ENCODE measurements at regions not wholly inside any gene's neighbourhood (a gene's known extent, or its start where the extent isn't known, plus 50 kb on each side); places are given as distances from the start of the nearest gene placed in this dataset.

GRCh38 chr6:44701637-44702101 is 314.2 kb downstream of the CDC5L start:
- no peak for DNase-seq (ENCODE audit: unreplicated experiment)
- H3K27ac Mint-ChIP-seq (ENCODE audit: low read depth, unreplicated experiment): no peak overlapping the region
- H3K36me3 Mint-ChIP-seq (ENCODE audit: insufficient read depth, unreplicated experiment): no peaks in the 10 kb centered on the region
- H3K9me3 Mint-ChIP-seq (ENCODE audit: unreplicated experiment): no peaks in the 10 kb centered on the region
- BruUV-seq (replicated peaks): no TSS peak
- ChIA-PET CTCF (no interaction called here), POLR2A (interaction anchor here (0.6 kb wide), 1 partner anchor 19 kb away, joined by 4 read pairs; no protein-coding TSS in a partner anchor)
- H3K4me1 Mint-ChIP-seq (ENCODE audit: insufficient read depth, unreplicated experiment): no peaks in the 10 kb centered on the region
- no peak for TF ChIP-seq CTCF (IDR thresholded peaks at IDR 0.05; ENCODE audit: unreplicated experiment)
- no peaks in the 10 kb centered on the region for H3K27me3 Mint-ChIP-seq (ENCODE audit: insufficient read depth, unreplicated experiment)
- intact Hi-C loops (cut with micrococcal nuclease): no loop called here
- H3K4me3 Mint-ChIP-seq (ENCODE audit: unreplicated experiment): no peak overlapping the region

- Mint-ChIP-seq H3K36me3 (ENCODE audit: insufficient read depth, unreplicated experiment) (no peaks in the 10 kb centered on the region), H3K27me3 (ENCODE audit: insufficient read depth, unreplicated experiment) (no peaks in the 10 kb centered on the region), H3K4me3 (ENCODE audit: unreplicated experiment) (no peak overlapping the region), H3K4me1 (ENCODE audit: insufficient read depth, unreplicated experiment) (no peaks in the 10 kb centered on the region), H3K9me3 (ENCODE audit: unreplicated experiment) (no peaks in the 10 kb centered on the region), H3K27ac (ENCODE audit: low read depth, unreplicated experiment) (no peak overlapping the region)
- no peak for TF ChIP-seq CTCF (IDR thresholded peaks at IDR 0.05; ENCODE audit: unreplicated experiment)
- CTCF ChIA-PET: no interaction called here
- no TSS peak for BruUV-seq (replicated peaks)
- POLR2A ChIA-PET: no interaction called here
- intact Hi-C loops (cut with micrococcal nuclease): no loop called here
- no peak for DNase-seq (ENCODE audit: unreplicated experiment)
These were observed 314.8 kb downstream of the CDC5L start for GRCh38 chr6:44702292-44702691.

- ChIA-PET CTCF (interaction anchor here (0.6 to 0.9 kb wide), 2 partner anchors 65 to 1218 kb away, joined by 3 read pairs; no protein-coding TSS in a partner anchor), POLR2A (no interaction called here)
- Mint-ChIP-seq H3K9me3 (ENCODE audit: unreplicated experiment) (no peaks in the 10 kb centered on the region), H3K36me3 (ENCODE audit: insufficient read depth, unreplicated experiment) (no peaks in the 10 kb centered on the region), H3K4me3 (ENCODE audit: unreplicated experiment) (no peak overlapping the region), H3K27ac (ENCODE audit: low read depth, unreplicated experiment) (no peak overlapping the region), H3K27me3 (ENCODE audit: insufficient read depth, unreplicated experiment) (no peaks in the 10 kb centered on the region), H3K4me1 (ENCODE audit: insufficient read depth, unreplicated experiment) (no peaks in the 10 kb centered on the region)
- no TSS peak for BruUV-seq (replicated peaks)
- TF ChIP-seq CTCF (IDR thresholded peaks at IDR 0.05; ENCODE audit: unreplicated experiment): no peak
- no peak for DNase-seq (ENCODE audit: unreplicated experiment)
- intact Hi-C loops (cut with micrococcal nuclease): no loop called here
These were observed 317.0 kb downstream of the CDC5L start for GRCh38 chr6:44704240-44705150.

- Mint-ChIP-seq H3K36me3 (ENCODE audit: insufficient read depth, unreplicated experiment) (no peaks in the 10 kb centered on the region), H3K9me3 (ENCODE audit: unreplicated experiment) (no peaks in the 10 kb centered on the region), H3K27me3 (ENCODE audit: insufficient read depth, unreplicated experiment) (no peaks in the 10 kb centered on the region), H3K4me1 (ENCODE audit: insufficient read depth, unreplicated experiment) (no peaks in the 10 kb centered on the region), H3K27ac (ENCODE audit: low read depth, unreplicated experiment) (no peak overlapping the region), H3K4me3 (ENCODE audit: unreplicated experiment) (no peak overlapping the region)
- DNase-seq (ENCODE audit: unreplicated experiment): no peak
- intact Hi-C loops (cut with micrococcal nuclease): no loop called here
- CTCF ChIA-PET: interaction anchor here (0.6 to 0.9 kb wide), 2 partner anchors 514 to 1217 kb away, joined by 3 to 4 read pairs; no protein-coding TSS in a partner anchor
- no peak for TF ChIP-seq CTCF (IDR thresholded peaks at IDR 0.05; ENCODE audit: unreplicated experiment)
- POLR2A ChIA-PET: no interaction called here
- BruUV-seq (replicated peaks): no TSS peak
These were observed 318.1 kb downstream of the CDC5L start for GRCh38 chr6:44705596-44705995.

All from MCF 10A (cell line).